ENCODE measurements at regions not wholly inside any gene's neighbourhood (a gene's known extent, or its start where the extent isn't known, plus 50 kb on each side); places are given as distances from the start of the nearest gene placed in this dataset.

GRCh38 chr13:90833951-90834350, 513.5 kb upstream of the MIR17HG start:
- Histone ChIP-seq H2BK15ac (ENCODE audit: low read depth, low read length) (no peak overlapping the region), H3K79me1 (ENCODE audit: low read depth in 1 of 2, low read length in 2 of 2) (no peaks in the 10 kb centered on the region), H2AFZ (replicated peaks; ENCODE audit: low read length, poor library complexity) (no peak overlapping the region), H4K20me1 (ENCODE audit: insufficient read depth, low read length) (no peaks in the 10 kb centered on the region), H3K9me3 (ENCODE audit: control insufficient read depth, insufficient read depth, low read length) (no peaks in the 10 kb centered on the region), H4K91ac (ENCODE audit: insufficient read depth, low read depth, low read length) (no peak overlapping the region), H3K56ac (ENCODE audit: extremely low read depth, insufficient read depth, low read length) (no peak overlapping the region), H3K18ac (ENCODE audit: low read depth, low read length) (no peak overlapping the region), H2AK9ac (replicated peaks; ENCODE audit: low read depth, low read length, poor library complexity) (no peak overlapping the region), H3K4ac (ENCODE audit: low read depth, low read length) (no peak overlapping the region), H3K27ac (ENCODE audit: insufficient read depth, low read length) (no peak overlapping the region), H4K8ac (ENCODE audit: low read depth in 2 of 2, low read length in 2 of 2) (no peak overlapping the region), H3K9ac (ENCODE audit: low read depth, low read length) (no peak overlapping the region), H3K9me1 (ENCODE audit: insufficient read depth, low read length) (no peaks in the 10 kb centered on the region), H3K14ac (replicated peaks; ENCODE audit: low read depth, low read length) (no peak overlapping the region), H4K5ac (ENCODE audit: low read depth, low read length) (no peak overlapping the region), H3K4me1 (ENCODE audit: control insufficient read depth, insufficient read depth, low read length) (no peaks in the 10 kb centered on the region), H3K4me2 (ENCODE audit: low read depth, low read length) (no peak overlapping the region), H2AK5ac (ENCODE audit: low read depth, low read length) (no peak overlapping the region), H2BK5ac (ENCODE audit: low read depth, low read length, poor library complexity, severe bottlenecking) (no peak overlapping the region), H3K4me3 (ENCODE audit: insufficient read depth, low read depth, low read length) (no peak overlapping the region), H3K27me3 (ENCODE audit: control insufficient read depth, insufficient read depth, low read length) (no peaks in the 10 kb centered on the region), H2BK20ac (ENCODE audit: low read depth, low read length) (no peak overlapping the region), H2BK120ac (ENCODE audit: low read depth, low read length) (no peak overlapping the region), H3K23ac (ENCODE audit: low read depth, low read length) (no peak overlapping the region), H3K36me3 (ENCODE audit: control insufficient read depth, insufficient read depth, low read length) (no peaks in the 10 kb centered on the region)
- no TSS peak for BruUV-seq (replicated peaks)
- in situ Hi-C loops (cut with MboI; ENCODE audit: low sequenced_read_pairs): no loop called here
- TF ChIP-seq NFE2L2 (IDR thresholded peaks at IDR 0.05; ENCODE audit: low read depth, low read length) (no peak), BHLHE40 (IDR thresholded peaks at IDR 0.05; ENCODE audit: low read depth, low read length) (no peak), FOS (IDR thresholded peaks at IDR 0.05; ENCODE audit: low read depth, low read length) (no peak), POLR2A (IDR thresholded peaks at IDR 0.05; ENCODE audit: low read depth, low read length) (no peak), CEBPB (IDR thresholded peaks at IDR 0.05; ENCODE audit: low read depth, low read length) (no peak)
- ATAC-seq (ENCODE audit: low read depth) (no peak), DNase-seq (no peak)
- POLR2A ChIA-PET (ENCODE audit: unreplicated experiment): no interaction called here
- dilution Hi-C loops (cut with HindIII; ENCODE audit: low sequenced_read_pairs, unreplicated experiment): no loop called here
- CTCF ChIA-PET: no interaction called here
- intact Hi-C loops (cut with micrococcal nuclease): no loop called here

Measured in IMR-90 (cell line).